Body of pancreas (tissue), 4 donors: ENCODE measurements at regions not wholly inside any gene's neighbourhood (a gene's known extent, or its start where the extent isn't known, plus 50 kb on each side); places are given as distances from the start of the nearest gene placed in this dataset.

ENCODE experiments used
- ATAC-seq: fragments of 150-250 bp; one replicate; pipeline ENCODE4 v1.9.1; 2016
- DNase-seq, 4 donors: peaks; one replicate each; pipeline ENCODE4 v3.0.0-alpha.2; 2019
- H3K27ac ChIP-seq, 4 donors: fragments of 200-600 bp; sonication (generic); 1 replicate in 3 of 4; 2 replicates in 1 of 4; pipeline versions ENCODE4 v1.5.1 to v1.6.1; 2016 to 2019; ENCODE audit warnings: mild to moderate bottlenecking in 1 of 4, mixed read lengths in 1 of 4, moderate library complexity in 1 of 4
- H3K27me3 ChIP-seq, 2 donors: fragments of 200-600 bp; sonication (generic); one replicate each; pipeline ENCODE4 v1.6.0; 2016; ENCODE audit warnings: mild to moderate bottlenecking in 1 of 2
- H3K36me3 ChIP-seq, 2 donors: fragments of 200-600 bp; sonication (generic); replicated peaks in 1 of 2; 2 replicates each; pipeline ENCODE4 v1.5.1; 2016; ENCODE audit warnings: low read depth in 2 of 2; ENCODE audit not compliant: insufficient read depth in 1 of 2
- H3K4me1 ChIP-seq: fragments of 200-600 bp; sonication (generic); one replicate; pipeline ENCODE4 v1.6.0; 2016
- H3K4me3 ChIP-seq, 2 donors: fragments of 200-600 bp; sonication (generic); 1 replicate in 1 of 2; 2 replicates in 1 of 2; pipeline ENCODE4 v1.5.1; 2016 to 2019
- H3K9me3 ChIP-seq, 3 donors: fragments of 200-600 bp; sonication (generic); 1 replicate in 2 of 3; 2 replicates in 1 of 3; pipeline ENCODE4 v1.5.1; 2016
- POLR2A ChIP-seq, 3 donors: fragments of 450-650 bp; IDR thresholded peaks; one replicate each; pipeline ENCODE4 v1.6.1; 2016; ENCODE audit warnings: antibody characterized with exemption in 3 of 3, mild to moderate bottlenecking in 2 of 3
- WGBS, 2 donors: methylation state at CpG; one replicate each; pipeline ENCODE4 v1.1.5; 2017; 5-methylcytosine and 5-hydroxymethylcytosine counted together
- intact Hi-C: fragments of 100-400 bp; cut with DNase I; formaldehyde crosslinking; loops from one replicate; pipeline ENCODE4 v1.15.1; 2023
- TF ChIP-seq, protein P1 (sequence below), 7 experiments: fragments of 450-650 bp in 4 of 7; fragments of 200-600 bp in 3 of 7; sonication (generic) in 3 of 7; IDR thresholded peaks; one replicate each; pipeline ENCODE4 v1.5.1; 2016 to 2019; ENCODE audit warnings: antibody characterized with exemption in 7 of 7

- TF ChIP-seq, protein P1, sequence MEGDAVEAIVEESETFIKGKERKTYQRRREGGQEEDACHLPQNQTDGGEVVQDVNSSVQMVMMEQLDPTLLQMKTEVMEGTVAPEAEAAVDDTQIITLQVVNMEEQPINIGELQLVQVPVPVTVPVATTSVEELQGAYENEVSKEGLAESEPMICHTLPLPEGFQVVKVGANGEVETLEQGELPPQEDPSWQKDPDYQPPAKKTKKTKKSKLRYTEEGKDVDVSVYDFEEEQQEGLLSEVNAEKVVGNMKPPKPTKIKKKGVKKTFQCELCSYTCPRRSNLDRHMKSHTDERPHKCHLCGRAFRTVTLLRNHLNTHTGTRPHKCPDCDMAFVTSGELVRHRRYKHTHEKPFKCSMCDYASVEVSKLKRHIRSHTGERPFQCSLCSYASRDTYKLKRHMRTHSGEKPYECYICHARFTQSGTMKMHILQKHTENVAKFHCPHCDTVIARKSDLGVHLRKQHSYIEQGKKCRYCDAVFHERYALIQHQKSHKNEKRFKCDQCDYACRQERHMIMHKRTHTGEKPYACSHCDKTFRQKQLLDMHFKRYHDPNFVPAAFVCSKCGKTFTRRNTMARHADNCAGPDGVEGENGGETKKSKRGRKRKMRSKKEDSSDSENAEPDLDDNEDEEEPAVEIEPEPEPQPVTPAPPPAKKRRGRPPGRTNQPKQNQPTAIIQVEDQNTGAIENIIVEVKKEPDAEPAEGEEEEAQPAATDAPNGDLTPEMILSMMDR (IDR thresholded peaks at IDR 0.05) = no peak
- TF ChIP-seq POLR2A (IDR thresholded peaks at IDR 0.05) = no peak
- ATAC-seq (no peak), DNase-seq (no peak)
- 37 to 43% methylated on average over 4 of the region's 4 CpGs for WGBS, 2 donors
- Histone ChIP-seq H3K4me1 (no peaks in the 10 kb centered on the region), H3K27ac (no peak overlapping the region), H3K36me3 (no peaks in the 10 kb centered on the region), H3K9me3 (no peaks in the 10 kb centered on the region), H3K27me3 (no peaks in the 10 kb centered on the region), H3K4me3 (no peak overlapping the region)
- intact Hi-C loops = no loop called here
Measured at GRCh38 chr7:19442016-19442785, 266.6 kb downstream of the POLR1F start.

- H3K9me3 ChIP-seq = no peaks in the 10 kb centered on the region
- H3K27ac ChIP-seq = no peak overlapping the region
- TF ChIP-seq POLR2A (IDR thresholded peaks at IDR 0.05) = no peak
- TF ChIP-seq, protein P1 (IDR thresholded peaks at IDR 0.05) = no peak
- WGBS, 2 donors = 35 to 39% methylated on average over 3 of the region's 3 CpGs
- no peaks in the 10 kb centered on the region for H3K4me1 ChIP-seq
- no peaks in the 10 kb centered on the region for H3K27me3 ChIP-seq
- no peak overlapping the region for H3K4me3 ChIP-seq
- DNase-seq = no peak
- ATAC-seq = no peak
- no peaks in the 10 kb centered on the region for H3K36me3 ChIP-seq
- intact Hi-C loops = no loop called here
Measured at GRCh38 chr7:19439517-19439916, 269.3 kb downstream of the POLR1F start.

DNA sequence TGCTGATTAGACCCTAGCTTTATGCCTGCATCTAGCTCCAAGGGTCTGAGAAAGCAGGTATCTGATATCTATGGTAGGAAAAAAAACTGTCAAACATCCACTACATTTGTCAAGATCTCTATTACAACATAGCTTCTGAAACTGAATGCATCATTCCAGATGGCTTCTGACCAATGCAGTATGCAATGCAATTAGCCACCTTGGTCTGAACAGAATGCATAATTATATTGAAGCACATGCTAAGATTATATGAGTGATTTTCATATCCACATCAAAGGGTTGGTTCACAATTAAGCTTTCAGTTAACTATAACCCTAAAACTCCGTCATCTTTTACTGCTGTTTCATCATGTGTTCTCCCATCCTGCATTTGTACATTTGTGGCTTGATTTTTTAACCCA lies 271.4 kb downstream of the POLR1F start:
- Histone ChIP-seq H3K4me1 (no peaks in the 10 kb centered on the region), H3K36me3 (no peaks in the 10 kb centered on the region), H3K27me3 (no peaks in the 10 kb centered on the region), H3K9me3 (no peaks in the 10 kb centered on the region), H3K4me3 (no peak overlapping the region), H3K27ac (no peak overlapping the region)
- ATAC-seq = no peak
- intact Hi-C loops = no loop called here
- no peak for DNase-seq
- TF ChIP-seq, protein P1 (IDR thresholded peaks at IDR 0.05) = no peak
- TF ChIP-seq POLR2A (IDR thresholded peaks at IDR 0.05) = no peak
- 54 to 83% methylated on average over 1 of the region's 1 CpG for WGBS, 2 donors

DNA sequence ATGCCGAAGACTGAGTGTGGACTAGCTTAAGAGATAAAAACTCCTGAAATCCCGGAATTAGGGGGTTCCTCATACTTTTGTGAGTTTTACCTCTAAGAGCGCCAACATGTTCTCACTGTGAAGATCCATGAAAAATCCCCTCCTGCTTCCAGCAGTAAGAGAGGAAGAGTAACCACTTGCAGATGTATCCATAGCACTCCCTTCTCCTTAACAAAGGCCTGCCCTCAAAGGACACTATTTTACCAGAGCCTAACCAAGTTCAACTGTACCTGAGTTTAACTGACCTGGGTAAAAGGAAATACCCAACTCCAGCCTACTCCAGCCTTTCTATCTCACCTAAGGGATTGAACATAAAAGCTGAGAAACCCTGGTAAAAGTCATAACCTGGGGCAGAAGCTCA lies 280.9 kb downstream of the POLR1F start:
- no peak for TF ChIP-seq POLR2A (IDR thresholded peaks at IDR 0.05)
- H3K27me3 ChIP-seq = no peaks in the 10 kb centered on the region
- H3K4me1 ChIP-seq = no peaks in the 10 kb centered on the region
- WGBS, 2 donors = 69% methylated on average over 3 of the region's 3 CpGs
- H3K9me3 ChIP-seq = no peaks in the 10 kb centered on the region
- DNase-seq (no peak), ATAC-seq (no peak)
- no peak overlapping the region for H3K27ac ChIP-seq
- intact Hi-C loops = no loop called here
- H3K4me3 ChIP-seq = no peak overlapping the region
- H3K36me3 ChIP-seq = no peaks in the 10 kb centered on the region

- Histone ChIP-seq H3K36me3 (no peaks in the 10 kb centered on the region), H3K27me3 (no peaks in the 10 kb centered on the region), H3K27ac (no peak overlapping the region), H3K4me3 (no peak overlapping the region), H3K4me1 (no peaks in the 10 kb centered on the region), H3K9me3 (no peaks in the 10 kb centered on the region)
- no peak for DNase-seq
- no peak for TF ChIP-seq POLR2A (IDR thresholded peaks at IDR 0.05)
- TF ChIP-seq, protein P1 (IDR thresholded peaks at IDR 0.05) = no peak
- no peak for ATAC-seq
- intact Hi-C loops = no loop called here
- WGBS, 2 donors = 52 to 69% methylated on average over 1 of the region's 1 CpG
Measured at GRCh38 chr7:19421861-19422260, 276.6 kb upstream of the FERD3L start.
